Activated CD4-positive, alpha-beta T cell treated with anti-CD3 and anti-CD28 coated beads for 1 hour (primary cell): ENCODE measurements at regions not wholly inside any gene's neighbourhood (a gene's known extent, or its start where the extent isn't known, plus 50 kb on each side); places are given as distances from the start of the nearest gene placed in this dataset.

Experiments
- DNase-seq: peaks from one replicate; pipeline ENCODE4 v3.0.0-alpha.2; 2020

GRCh38 chr11:35077709-35078469 is 61.1 kb upstream of the CD44 start:
- peak; percentile 27 for DNase-seq

DNA sequence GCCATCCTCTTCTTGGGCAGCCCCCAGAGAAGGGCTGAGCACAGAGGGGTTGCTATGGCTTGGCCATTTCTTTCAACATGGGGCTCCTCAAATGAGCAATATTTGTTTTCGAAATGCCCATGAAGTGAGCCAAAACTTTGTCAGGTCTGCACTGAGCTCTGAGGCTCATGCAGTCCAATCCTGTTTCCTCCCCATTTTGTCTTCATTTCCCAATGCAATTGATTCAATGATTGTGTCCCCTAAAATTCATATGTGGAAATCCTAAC is 60.6 kb upstream of the CD44 start:
- DNase-seq, result no peak

DNA sequence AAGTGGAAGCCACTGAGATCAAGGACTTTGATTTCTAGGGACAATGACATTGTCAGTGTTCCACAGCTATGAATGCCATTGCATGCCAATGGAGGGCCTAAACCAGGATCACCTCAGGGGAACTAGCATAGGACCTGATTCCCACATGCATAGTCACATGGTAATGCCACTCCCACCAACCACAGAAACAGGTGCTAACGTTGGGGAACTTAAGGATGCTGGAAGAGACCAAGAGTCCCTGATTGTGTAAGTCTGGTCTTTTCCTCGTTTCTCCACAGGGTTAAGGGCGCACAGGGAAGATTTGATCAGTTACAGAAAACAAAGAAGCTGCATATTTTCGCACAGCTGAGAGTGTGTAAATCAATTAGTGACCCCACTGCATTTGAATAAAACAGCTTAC is 59.4 kb upstream of the CD44 start:
- no peak for DNase-seq

DNA sequence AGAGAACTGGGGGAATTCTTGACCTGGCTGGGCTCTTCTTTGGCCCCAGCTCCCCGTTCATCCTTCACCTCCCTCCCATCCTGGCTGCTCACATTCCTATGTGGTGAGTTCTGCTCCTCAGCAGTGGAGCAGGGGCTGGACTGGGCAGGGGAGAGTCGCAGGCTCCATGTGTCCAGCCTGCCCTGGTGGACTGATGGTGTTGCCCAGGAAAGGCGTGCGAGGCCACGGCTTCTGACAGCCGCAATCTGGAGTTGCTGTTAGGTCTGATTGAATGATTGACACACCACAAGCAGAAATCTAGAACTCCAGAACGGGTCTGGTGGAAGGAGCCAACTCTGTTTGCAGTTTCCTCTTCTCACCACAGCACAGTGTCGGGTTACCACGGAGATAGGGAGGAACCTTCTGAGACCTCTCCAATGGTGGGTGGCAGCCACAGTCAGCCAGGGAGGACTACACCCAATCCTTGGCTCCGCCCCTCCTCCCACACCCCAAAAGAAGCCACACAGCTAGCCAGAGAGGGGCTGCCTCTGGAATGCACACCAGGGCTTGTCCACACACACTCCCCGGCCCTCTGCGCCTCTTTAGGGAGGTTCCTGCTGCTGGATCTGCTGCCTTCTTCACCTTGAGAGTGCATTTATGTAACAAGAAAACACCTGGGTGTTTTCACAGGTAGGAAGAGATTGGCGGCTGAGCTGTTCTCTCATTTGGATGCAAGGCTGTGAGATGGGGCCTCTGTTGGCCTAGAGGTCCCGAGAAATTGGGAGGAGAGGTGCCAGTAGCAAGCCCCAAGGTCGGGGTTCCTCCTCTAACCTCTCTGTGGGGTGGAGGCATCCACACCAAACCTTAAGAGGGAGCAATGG is 56.4 kb upstream of the CD44 start:
- peak; percentile 65 for DNase-seq

DNA sequence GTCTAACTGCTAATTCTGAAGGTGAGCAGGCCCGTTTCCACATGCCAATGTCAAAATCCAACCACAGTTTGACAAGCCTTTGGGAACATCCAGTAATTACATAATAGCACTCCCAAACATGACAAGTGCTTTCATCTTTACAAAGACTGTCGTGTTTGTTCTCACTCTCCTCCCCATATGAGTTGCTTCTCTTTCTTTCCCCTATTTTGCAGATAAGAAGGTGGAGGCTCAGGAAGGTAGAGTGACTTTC is 55.9 kb upstream of the CD44 start:
- no peak for DNase-seq

- DNase-seq, result peak; percentile 51
Observed at GRCh38 chr11:35083431-35084238, 55.3 kb upstream of the CD44 start.

- no peak for DNase-seq
Observed at GRCh38 chr11:35084817-35085440, 54.0 kb upstream of the CD44 start.

- no peak for DNase-seq
Observed at GRCh38 chr11:35085531-35086165, 53.3 kb upstream of the CD44 start.

DNA sequence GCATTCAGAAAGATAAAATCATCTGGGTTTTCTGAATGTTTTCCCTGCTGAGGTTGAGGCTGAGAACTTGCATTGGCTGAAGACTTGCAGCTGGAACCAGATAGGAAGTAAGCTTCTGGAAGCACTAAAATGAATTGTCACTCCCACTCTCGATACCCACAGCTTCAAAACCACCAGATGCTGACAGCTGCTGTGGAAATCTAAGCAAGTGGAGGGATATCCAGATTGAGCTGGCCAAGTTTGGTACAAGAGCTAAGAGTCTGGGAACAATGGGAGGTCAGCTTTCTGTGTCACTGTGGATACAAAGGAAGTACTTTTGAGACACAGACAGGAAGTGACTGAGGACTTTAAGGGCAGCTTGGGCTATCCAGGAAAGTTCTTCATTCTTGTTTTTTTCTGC is 51.3 kb upstream of the CD44 start:
- DNase-seq, result no peak

GRCh38 chr11:35088226-35088625 is 50.7 kb upstream of the CD44 start:
- DNase-seq, result no peak

GRCh38 chr11:35088676-35089075 is 50.3 kb upstream of the CD44 start:
- no peak for DNase-seq
